ENCODE measurements at regions not wholly inside any gene's neighbourhood (a gene's known extent, or its start where the extent isn't known, plus 50 kb on each side); places are given as distances from the start of the nearest gene placed in this dataset.

- DNase-seq (ENCODE audit: low read depth in 1 of 2, low spot score in 1 of 2): no peak
- no peak overlapping the region for H3K4me3 ChIP-seq (replicated peaks; ENCODE audit: insufficient read depth, low read length)
- no peak for TF ChIP-seq POLR2AphosphoS5 (IDR thresholded peaks at IDR 0.05; ENCODE audit: low read depth)
- no peak for TF ChIP-seq CTCF (IDR thresholded peaks at IDR 0.05; ENCODE audit: insufficient read depth, low read length)
- TF ChIP-seq GABPA (IDR thresholded peaks at IDR 0.05; ENCODE audit: low read depth): no peak
- TF ChIP-seq SPI1 (IDR thresholded peaks at IDR 0.05; ENCODE audit: borderline replicate concordance, low read depth): no peak
- no peak for TF ChIP-seq REST (IDR thresholded peaks at IDR 0.05; ENCODE audit: insufficient replicate concordance, low read depth)
- H3K27ac ChIP-seq (replicated peaks): no peak overlapping the region
- no peaks in the 10 kb centered on the region for H3K27me3 ChIP-seq (ENCODE audit: insufficient read depth, poor library complexity, severe bottlenecking)
Observed at GRCh38 chr7:109376576-109376975, 806.9 kb downstream of the DNAJB9 start.

GRCh38 chr7:109377076-109377884 lies 807.6 kb downstream of the DNAJB9 start:
- H3K27ac ChIP-seq (replicated peaks): no peak overlapping the region
- no peak for DNase-seq (ENCODE audit: low read depth in 1 of 2, low spot score in 1 of 2)
- no peaks in the 10 kb centered on the region for H3K27me3 ChIP-seq (ENCODE audit: insufficient read depth, poor library complexity, severe bottlenecking)
- TF ChIP-seq CTCF (IDR thresholded peaks at IDR 0.05; ENCODE audit: insufficient read depth, low read length) (no peak), REST (IDR thresholded peaks at IDR 0.05; ENCODE audit: insufficient replicate concordance, low read depth) (no peak), POLR2AphosphoS5 (IDR thresholded peaks at IDR 0.05; ENCODE audit: low read depth) (no peak), SPI1 (IDR thresholded peaks at IDR 0.05; ENCODE audit: borderline replicate concordance, low read depth) (no peak), GABPA (IDR thresholded peaks at IDR 0.05; ENCODE audit: low read depth) (no peak)
- no peak overlapping the region for H3K4me3 ChIP-seq (replicated peaks; ENCODE audit: insufficient read depth, low read length)

- no peak for TF ChIP-seq POLR2AphosphoS5 (IDR thresholded peaks at IDR 0.05; ENCODE audit: low read depth)
- TF ChIP-seq GABPA (IDR thresholded peaks at IDR 0.05; ENCODE audit: low read depth): no peak
- TF ChIP-seq SPI1 (IDR thresholded peaks at IDR 0.05; ENCODE audit: borderline replicate concordance, low read depth): no peak
- no peak for TF ChIP-seq REST (IDR thresholded peaks at IDR 0.05; ENCODE audit: insufficient replicate concordance, low read depth)
- TF ChIP-seq CTCF (IDR thresholded peaks at IDR 0.05; ENCODE audit: insufficient read depth, low read length): no peak
- Histone ChIP-seq H3K4me3 (replicated peaks; ENCODE audit: insufficient read depth, low read length) (no peak overlapping the region), H3K27me3 (ENCODE audit: insufficient read depth, poor library complexity, severe bottlenecking) (no peaks in the 10 kb centered on the region), H3K27ac (replicated peaks) (no peak overlapping the region)
- no peak for DNase-seq (ENCODE audit: low read depth in 1 of 2, low spot score in 1 of 2)
Observed at GRCh38 chr7:109386959-109387358, 817.3 kb downstream of the DNAJB9 start.

Measured in HL-60 (cell line).